HG03060 (cell line): ENCODE measurements at regions not wholly inside any gene's neighbourhood (a gene's known extent, or its start where the extent isn't known, plus 50 kb on each side); places are given as distances from the start of the nearest gene placed in this dataset.
"Not testable (repeated sequence)": the region's sequence is repeated elsewhere in the genome, so short reads cannot be mapped to it uniquely, and the experiment has no call there.

Experiments
- ATAC-seq: cut with Tn5 transposase; IDR thresholded peaks from one replicate; pipeline ENCODE4 v1.9.1; 2021; ENCODE audit warnings: low read depth, moderate number of reproducible peaks; ENCODE audit not compliant: unreplicated experiment

- ATAC-seq, result no peak
Observed at GRCh38 chr9:99471033-99471432, 249.0 kb downstream of the SEC61B start.

- no peak for ATAC-seq
Observed at GRCh38 chr9:99472240-99472915, 250.3 kb downstream of the SEC61B start.

DNA sequence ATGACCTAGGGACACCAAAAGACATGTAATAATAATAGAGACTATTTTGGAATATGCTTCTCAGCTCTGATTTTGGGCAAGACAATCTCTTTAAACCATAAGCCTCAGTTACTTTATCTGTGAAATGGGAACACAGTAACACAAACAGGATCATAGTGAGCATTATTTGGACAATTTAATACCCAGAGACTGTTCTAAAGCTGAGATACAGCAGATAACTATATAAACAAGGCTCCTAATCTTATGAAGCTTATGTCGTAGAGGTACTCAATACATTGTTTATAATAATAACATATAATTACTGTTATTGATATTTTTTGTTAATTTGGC is 250.8 kb downstream of the SEC61B start:
- ATAC-seq, result no peak

- no peak for ATAC-seq
Observed at GRCh38 chr9:99474186-99474585, 252.1 kb downstream of the SEC61B start.

- ATAC-seq, result no peak
Observed at GRCh38 chr9:99475401-99476065, 253.5 kb downstream of the SEC61B start.

DNA sequence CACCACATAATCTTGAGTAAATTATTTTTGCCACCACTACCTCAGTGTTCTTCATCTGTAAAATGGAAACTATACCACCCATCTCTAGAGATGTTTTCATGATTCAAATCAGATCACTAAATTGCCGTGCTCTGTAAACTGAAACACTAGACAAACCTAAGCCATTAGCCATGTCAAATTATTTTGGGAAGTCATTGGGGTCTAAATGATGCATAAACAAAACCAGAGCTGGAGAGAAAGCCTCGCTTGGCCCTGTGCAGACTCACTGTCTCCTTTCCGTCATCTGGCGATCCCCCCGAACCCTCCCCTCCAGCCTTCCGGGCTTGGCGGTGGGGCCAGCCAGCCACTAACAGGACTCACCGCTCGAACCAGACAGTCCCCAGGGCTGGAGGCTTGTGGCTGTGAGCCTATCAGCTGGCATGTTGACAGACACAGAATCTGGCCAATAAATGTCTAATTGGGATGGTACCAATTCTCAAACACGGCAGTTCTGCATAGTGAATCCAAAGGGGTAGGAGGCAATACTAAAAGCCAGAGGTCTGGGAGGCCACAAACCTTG is 256.5 kb downstream of the SEC61B start:
- no peak for ATAC-seq

- ATAC-seq, result no peak
Observed at GRCh38 chr9:99479929-99480328, 257.8 kb downstream of the SEC61B start.

DNA sequence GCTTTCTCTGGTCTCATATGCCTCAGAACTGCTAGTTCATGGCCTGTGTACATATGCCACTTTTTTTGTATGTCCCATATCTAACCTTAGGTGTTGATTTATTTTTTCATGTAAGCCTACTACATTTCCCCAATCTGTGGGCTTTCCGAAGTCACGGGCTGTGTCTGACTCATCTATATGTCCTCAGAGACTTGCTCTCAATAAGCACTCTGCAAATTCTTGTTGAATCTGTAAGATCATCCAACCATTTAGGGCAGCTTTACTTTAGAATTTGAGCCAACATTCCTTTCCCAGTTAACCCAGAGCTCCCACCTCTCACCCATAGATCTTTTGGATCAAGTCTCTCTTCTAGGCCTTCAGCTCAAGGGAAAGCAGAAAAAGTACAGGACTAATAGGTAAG is 263.4 kb downstream of the SEC61B start:
- no peak for ATAC-seq

GRCh38 chr9:99486684-99487083 is 264.6 kb downstream of the SEC61B start:
- no peak for ATAC-seq

GRCh38 chr9:99488131-99489059 is 266.3 kb downstream of the SEC61B start:
- ATAC-seq, result no peak

- ATAC-seq, result no peak
Observed at GRCh38 chr9:99489060-99489413, 267.0 kb downstream of the SEC61B start.

GRCh38 chr9:99490729-99491128 is 268.6 kb downstream of the SEC61B start:
- no peak for ATAC-seq

- no peak for ATAC-seq
Observed at GRCh38 chr9:99491408-99492158, 269.5 kb downstream of the SEC61B start.

GRCh38 chr9:99497641-99498040 is 275.6 kb downstream of the SEC61B start:
- ATAC-seq, result no peak

- ATAC-seq, result not testable (repeated sequence)
Observed at GRCh38 chr9:99498979-99499378, 276.9 kb downstream of the SEC61B start.

- ATAC-seq, result no peak
Observed at GRCh38 chr9:99505936-99506335, 283.9 kb downstream of the SEC61B start.

DNA sequence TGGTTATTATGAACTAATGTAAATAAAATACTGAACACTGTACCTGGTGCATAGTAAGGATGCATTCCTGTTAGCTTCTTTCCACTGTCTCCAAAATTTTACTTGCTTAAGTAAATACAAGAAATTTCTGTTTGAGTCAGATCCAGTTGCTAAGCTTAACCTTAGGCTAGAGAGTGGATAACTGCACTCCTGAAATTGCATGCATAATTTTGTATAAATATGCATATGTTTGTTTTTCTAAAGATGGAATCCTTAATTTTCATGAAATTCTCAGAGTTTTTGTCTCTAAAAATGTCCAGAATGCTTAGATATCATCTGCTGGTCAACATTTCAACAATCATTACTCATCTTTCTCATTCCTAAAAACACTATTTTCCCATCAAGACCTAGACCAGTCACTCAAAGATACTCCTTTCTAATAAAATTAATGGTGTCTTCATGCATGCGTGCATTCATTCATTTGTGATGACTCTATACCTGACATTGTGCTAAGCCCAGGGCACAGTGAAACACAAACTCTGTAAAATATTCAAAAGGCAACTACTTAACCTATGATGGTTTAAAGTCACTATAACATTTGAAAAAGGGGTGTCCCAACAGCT is 284.8 kb downstream of the SEC61B start:
- no peak for ATAC-seq

GRCh38 chr9:99509065-99509745 is 287.1 kb downstream of the SEC61B start:
- ATAC-seq, result no peak

DNA sequence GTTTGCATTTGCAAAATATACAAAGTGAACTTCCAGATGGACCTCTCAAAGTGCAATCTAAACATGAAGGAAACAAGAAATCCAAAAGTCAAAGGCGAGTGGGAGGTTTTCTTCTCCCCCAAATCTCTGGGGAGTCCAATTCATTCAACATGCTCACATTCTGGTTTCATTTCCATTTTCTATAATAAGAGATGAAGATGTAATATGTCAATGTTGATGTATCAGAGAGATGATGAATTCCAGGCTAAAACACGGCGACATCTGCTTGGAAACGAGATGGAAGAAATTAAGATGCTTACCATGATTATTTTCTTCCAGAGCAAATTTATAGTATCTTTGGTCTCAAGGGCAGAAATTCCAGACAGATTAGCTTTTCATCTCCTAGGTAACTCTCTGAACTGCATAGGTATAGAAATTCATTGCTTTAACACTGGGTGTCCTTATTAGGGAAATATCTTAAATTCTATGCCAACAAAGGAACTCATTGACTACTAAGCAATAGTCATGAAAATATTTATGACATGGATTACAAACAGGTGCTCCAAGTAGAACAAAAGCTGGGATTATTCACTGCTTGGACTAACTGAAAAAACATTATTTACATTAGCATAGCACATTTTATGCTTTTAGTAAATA is 287.9 kb downstream of the SEC61B start:
- no peak for ATAC-seq
